A172 (cell line): ENCODE measurements at regions not wholly inside any gene's neighbourhood (a gene's known extent, or its start where the extent isn't known, plus 50 kb on each side); places are given as distances from the start of the nearest gene placed in this dataset.

ENCODE experiments used
- DNase-seq: peaks from one replicate; pipeline ENCODE4 v3.0.0-alpha.2; 2015; ENCODE audit warnings: low spot score

GRCh38 chr16:87127766-87128147, 189.4 kb downstream of the C16orf95 start:
- DNase-seq: no peak

GRCh38 chr16:87129771-87130170, 187.4 kb downstream of the C16orf95 start:
- peak; percentile 66 for DNase-seq

GRCh38 chr16:87131061-87131995, 185.9 kb downstream of the C16orf95 start:
- DNase-seq: no peak

GRCh38 chr16:87131996-87132345, 185.2 kb downstream of the C16orf95 start:
- no peak for DNase-seq

- DNase-seq: no peak
Observed at GRCh38 chr16:87132361-87133014, 184.7 kb downstream of the C16orf95 start.

- DNase-seq: no peak
Observed at GRCh38 chr16:87133112-87133850, 183.9 kb downstream of the C16orf95 start.

- DNase-seq: no peak
Observed at GRCh38 chr16:87133966-87134627, 183.1 kb downstream of the C16orf95 start.

- no peak for DNase-seq
Observed at GRCh38 chr16:87134628-87134995, 182.6 kb downstream of the C16orf95 start.

GRCh38 chr16:87135246-87136030, 181.8 kb downstream of the C16orf95 start:
- no peak for DNase-seq

- no peak for DNase-seq
Observed at GRCh38 chr16:87138316-87138715, 178.9 kb downstream of the C16orf95 start.

GRCh38 chr16:87138738-87139267, 178.4 kb downstream of the C16orf95 start:
- DNase-seq: no peak

GRCh38 chr16:87140211-87141200, 176.7 kb downstream of the C16orf95 start:
- no peak for DNase-seq

- DNase-seq: no peak
Observed at GRCh38 chr16:87141402-87141801, 175.8 kb downstream of the C16orf95 start.

GRCh38 chr16:87143661-87144121, 173.5 kb downstream of the C16orf95 start:
- no peak for DNase-seq

- no peak for DNase-seq
Observed at GRCh38 chr16:87144232-87144631, 173.0 kb downstream of the C16orf95 start.

- peak; percentile 98 for DNase-seq
Observed at GRCh38 chr16:87145181-87146176, 171.7 kb downstream of the C16orf95 start.

- DNase-seq: no peak
Observed at GRCh38 chr16:87146676-87147075, 170.5 kb downstream of the C16orf95 start.

GRCh38 chr16:87149051-87149450, 168.1 kb downstream of the C16orf95 start:
- peak; percentile 41 for DNase-seq
